ENCODE measurements at regions not wholly inside any gene's neighbourhood (a gene's known extent, or its start where the extent isn't known, plus 50 kb on each side); places are given as distances from the start of the nearest gene placed in this dataset.

GRCh38 chr4:165592386-165592785, 213.6 kb downstream of the CPE start:
- no peaks in the 10 kb centered on the region for H3K4me1 Mint-ChIP-seq
- no peaks in the 10 kb centered on the region for H3K36me3 Mint-ChIP-seq (ENCODE audit: insufficient read depth in 1 of 3, low read depth in 3 of 3)
- no peak overlapping the region for H4K5ac ChIP-seq (ENCODE audit: insufficient read length, low read depth, low read length)
- no peak overlapping the region for H3K4ac ChIP-seq (ENCODE audit: low read depth, low read length)
- H3K23me2 ChIP-seq (ENCODE audit: insufficient read length, low read depth, low read length, poor library complexity, severe bottlenecking), result no peaks in the 10 kb centered on the region
- no peaks in the 10 kb centered on the region for H3K27me3 ChIP-seq (ENCODE audit: insufficient read depth, low read length)
- no peaks in the 10 kb centered on the region for H3K79me2 ChIP-seq (ENCODE audit: insufficient read depth, low read length)
- H2BK5ac ChIP-seq (ENCODE audit: insufficient read length, low read length), result no peak overlapping the region
- no peak overlapping the region for H2BK12ac ChIP-seq (ENCODE audit: insufficient read length, low read depth, low read length)
- no peak overlapping the region for H3K4me3 Mint-ChIP-seq
- TF ChIP-seq, protein P1, sequence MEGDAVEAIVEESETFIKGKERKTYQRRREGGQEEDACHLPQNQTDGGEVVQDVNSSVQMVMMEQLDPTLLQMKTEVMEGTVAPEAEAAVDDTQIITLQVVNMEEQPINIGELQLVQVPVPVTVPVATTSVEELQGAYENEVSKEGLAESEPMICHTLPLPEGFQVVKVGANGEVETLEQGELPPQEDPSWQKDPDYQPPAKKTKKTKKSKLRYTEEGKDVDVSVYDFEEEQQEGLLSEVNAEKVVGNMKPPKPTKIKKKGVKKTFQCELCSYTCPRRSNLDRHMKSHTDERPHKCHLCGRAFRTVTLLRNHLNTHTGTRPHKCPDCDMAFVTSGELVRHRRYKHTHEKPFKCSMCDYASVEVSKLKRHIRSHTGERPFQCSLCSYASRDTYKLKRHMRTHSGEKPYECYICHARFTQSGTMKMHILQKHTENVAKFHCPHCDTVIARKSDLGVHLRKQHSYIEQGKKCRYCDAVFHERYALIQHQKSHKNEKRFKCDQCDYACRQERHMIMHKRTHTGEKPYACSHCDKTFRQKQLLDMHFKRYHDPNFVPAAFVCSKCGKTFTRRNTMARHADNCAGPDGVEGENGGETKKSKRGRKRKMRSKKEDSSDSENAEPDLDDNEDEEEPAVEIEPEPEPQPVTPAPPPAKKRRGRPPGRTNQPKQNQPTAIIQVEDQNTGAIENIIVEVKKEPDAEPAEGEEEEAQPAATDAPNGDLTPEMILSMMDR (conservative IDR thresholded peaks at IDR 0.05), result no peak
- no peak overlapping the region for H2AFZ ChIP-seq (ENCODE audit: low read length)
- H3K4me2 ChIP-seq (ENCODE audit: insufficient read depth, insufficient read length, low read length), result no peak overlapping the region
- no peak overlapping the region for H2AK5ac ChIP-seq (ENCODE audit: insufficient read length, low read length)
- H3K27me3 Mint-ChIP-seq (ENCODE audit: low read depth), result no peaks in the 10 kb centered on the region
- no peaks in the 10 kb centered on the region for H3K9me3 ChIP-seq (ENCODE audit: control insufficient read depth, low read depth, low read length)
- H3K27ac ChIP-seq (ENCODE audit: insufficient read length, low read depth, low read length), result no peak overlapping the region
- no peak overlapping the region for H4K91ac ChIP-seq (ENCODE audit: insufficient read length, low read depth, low read length)
- H3T11ph ChIP-seq (ENCODE audit: low read length), result no peak overlapping the region
- H3K9me3 Mint-ChIP-seq, result no peaks in the 10 kb centered on the region
- H3K79me1 ChIP-seq (ENCODE audit: insufficient read depth, low read depth, low read length, poor library complexity, severe bottlenecking), result no peaks in the 10 kb centered on the region
- no peaks in the 10 kb centered on the region for H4K20me1 ChIP-seq (ENCODE audit: control insufficient read depth, insufficient read depth, insufficient read length)
- H2BK20ac ChIP-seq (ENCODE audit: low read depth, low read length, poor library complexity, severe bottlenecking), result no peak overlapping the region
- no peak overlapping the region for H2BK15ac ChIP-seq (ENCODE audit: low read depth, low read length)
- H3K4me1 ChIP-seq (ENCODE audit: insufficient read depth, low read length), result no peaks in the 10 kb centered on the region
- DNase-seq, result no peak
- no peak overlapping the region for H4K8ac ChIP-seq (replicated peaks; ENCODE audit: insufficient read length, low read depth, low read length)
- H3K23ac ChIP-seq (ENCODE audit: insufficient read length, low read depth, low read length), result no peak overlapping the region
- WGBS (ENCODE audit: extremely low coverage, insufficient read length, low lambda C conversion rate), result no CpG with 5 or more reads among the region's 2 CpGs
- no peak overlapping the region for H3K18ac ChIP-seq (ENCODE audit: insufficient read length, low read depth, low read length)
- no peak overlapping the region for H2BK120ac ChIP-seq (ENCODE audit: low read depth, low read length, poor library complexity, severe bottlenecking)
- H3K14ac ChIP-seq (ENCODE audit: insufficient read depth, low read length), result no peak overlapping the region
- no peak overlapping the region for H3K27ac Mint-ChIP-seq
- no peak overlapping the region for H3K56ac ChIP-seq (ENCODE audit: insufficient read length, low read depth, low read length)
- no peak overlapping the region for H3K9ac ChIP-seq (ENCODE audit: extremely low read depth, insufficient read length, low read length)

All from H9 (cell line).